HFF-Myc (cell line): ENCODE measurements at regions not wholly inside any gene's neighbourhood (a gene's known extent, or its start where the extent isn't known, plus 50 kb on each side); places are given as distances from the start of the nearest gene placed in this dataset.

Source experiments
- DNase-seq: peaks from one replicate; pipeline ENCODE4 v3.0.0-alpha.2; 2011; ENCODE audit warnings: low read depth; ENCODE audit errors: extremely low read depth
- H3K4me3 ChIP-seq: replicated peaks from 2 replicates; pipeline ENCODE4 v1.5.1; 2011; ENCODE audit warnings: low read depth, mild to moderate bottlenecking, control low read depth, low read length
- TF ChIP-seq, protein P1 (sequence below): IDR thresholded peaks from 2 replicates; pipeline ENCODE4 v1.5.1; 2012; ENCODE audit warnings: mild to moderate bottlenecking, low read depth, low read length, control low read depth; ENCODE audit errors: missing control alignments

DNA sequence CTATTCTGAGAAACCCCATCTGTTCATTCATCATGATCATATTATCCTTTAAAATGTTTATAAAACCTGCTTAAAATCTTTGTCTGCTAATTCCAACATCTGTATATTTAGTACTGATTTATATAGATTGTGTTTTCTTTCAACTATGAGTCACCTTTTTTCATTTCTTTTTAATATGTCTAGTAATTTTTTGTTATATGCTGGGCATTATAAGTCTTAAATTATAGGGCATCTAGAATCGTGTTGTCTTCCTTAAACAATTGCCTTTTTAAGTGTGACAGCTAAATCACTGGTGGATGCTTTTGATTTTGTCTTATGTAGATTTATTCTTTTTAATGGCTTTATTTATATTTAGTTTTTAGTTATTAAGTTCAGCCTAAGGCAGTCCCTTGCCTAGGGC, 323.4 kb upstream of the THRB start:
- TF ChIP-seq, protein P1, sequence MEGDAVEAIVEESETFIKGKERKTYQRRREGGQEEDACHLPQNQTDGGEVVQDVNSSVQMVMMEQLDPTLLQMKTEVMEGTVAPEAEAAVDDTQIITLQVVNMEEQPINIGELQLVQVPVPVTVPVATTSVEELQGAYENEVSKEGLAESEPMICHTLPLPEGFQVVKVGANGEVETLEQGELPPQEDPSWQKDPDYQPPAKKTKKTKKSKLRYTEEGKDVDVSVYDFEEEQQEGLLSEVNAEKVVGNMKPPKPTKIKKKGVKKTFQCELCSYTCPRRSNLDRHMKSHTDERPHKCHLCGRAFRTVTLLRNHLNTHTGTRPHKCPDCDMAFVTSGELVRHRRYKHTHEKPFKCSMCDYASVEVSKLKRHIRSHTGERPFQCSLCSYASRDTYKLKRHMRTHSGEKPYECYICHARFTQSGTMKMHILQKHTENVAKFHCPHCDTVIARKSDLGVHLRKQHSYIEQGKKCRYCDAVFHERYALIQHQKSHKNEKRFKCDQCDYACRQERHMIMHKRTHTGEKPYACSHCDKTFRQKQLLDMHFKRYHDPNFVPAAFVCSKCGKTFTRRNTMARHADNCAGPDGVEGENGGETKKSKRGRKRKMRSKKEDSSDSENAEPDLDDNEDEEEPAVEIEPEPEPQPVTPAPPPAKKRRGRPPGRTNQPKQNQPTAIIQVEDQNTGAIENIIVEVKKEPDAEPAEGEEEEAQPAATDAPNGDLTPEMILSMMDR = no peak
- DNase-seq = no peak
- H3K4me3 ChIP-seq = no peak overlapping the region

DNA sequence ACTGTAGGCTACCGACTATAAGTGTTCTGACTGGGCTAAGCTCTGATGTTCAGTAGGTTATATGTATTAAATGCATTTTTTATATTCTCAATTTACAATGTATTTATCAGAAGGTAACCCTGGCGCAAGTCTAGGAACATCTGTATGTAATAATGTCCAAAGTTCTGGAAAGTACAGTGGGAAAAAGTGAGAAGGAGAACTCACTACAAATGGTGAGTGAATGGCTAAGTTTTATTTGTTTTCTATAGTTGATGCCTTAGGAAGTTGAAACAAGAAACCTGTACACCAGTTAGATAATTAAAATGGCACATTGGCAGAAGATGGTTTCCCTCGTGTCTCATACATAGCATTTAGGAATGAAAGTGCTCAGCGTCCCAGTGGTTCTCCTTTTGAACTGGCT, 333.4 kb upstream of the THRB start:
- TF ChIP-seq, protein P1 = no peak
- no peak for DNase-seq
- no peak overlapping the region for H3K4me3 ChIP-seq

DNA sequence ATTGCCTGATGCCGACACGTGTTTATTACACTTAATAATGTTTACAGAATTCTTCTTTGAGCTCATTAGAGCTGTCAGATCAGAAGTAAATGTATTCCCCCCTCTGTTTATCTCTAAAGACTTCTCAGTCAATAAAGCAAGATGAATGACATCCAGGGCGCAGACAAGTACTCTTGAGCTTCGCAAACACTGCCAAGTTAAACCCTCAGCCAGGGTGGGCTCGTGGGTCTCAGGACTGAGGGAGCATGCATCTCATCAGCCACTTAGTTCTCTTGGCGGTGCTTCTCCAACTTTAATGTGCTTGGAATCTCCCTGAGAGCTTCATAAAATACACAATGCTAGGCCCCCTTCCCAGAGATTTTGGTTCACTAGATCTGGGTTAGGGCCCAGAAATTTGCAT, 333.9 kb upstream of the THRB start:
- no peak overlapping the region for H3K4me3 ChIP-seq
- DNase-seq = no peak
- TF ChIP-seq, protein P1 = no peak

DNA sequence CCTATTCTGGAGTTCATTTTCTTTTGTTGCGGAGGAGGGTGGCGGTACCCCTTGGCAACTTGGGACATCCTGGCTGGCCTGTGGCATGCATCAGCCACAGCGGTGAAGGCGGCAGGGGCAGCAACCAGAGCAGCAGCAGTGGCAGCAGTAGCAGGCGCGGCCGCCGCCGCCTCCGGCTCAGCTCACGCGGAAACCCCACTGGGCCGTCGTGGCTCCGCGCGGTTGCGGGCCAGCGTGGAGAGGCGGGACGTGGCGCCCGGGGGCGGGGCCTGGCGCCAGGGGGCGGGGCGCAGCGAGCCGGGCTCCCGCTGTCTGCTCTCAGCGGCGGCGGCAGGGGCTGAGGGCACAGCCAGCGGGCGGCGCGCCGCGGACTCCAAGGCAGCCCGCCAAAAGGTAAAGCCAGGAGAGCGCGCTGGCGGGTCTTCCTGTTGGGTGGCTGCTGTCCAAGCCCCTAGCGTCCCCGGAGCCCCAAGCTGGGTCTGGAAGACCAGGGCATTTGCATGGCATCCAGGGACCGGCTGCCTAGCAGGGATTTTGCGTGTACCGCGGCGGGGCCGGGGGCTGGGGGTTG, 334.4 kb upstream of the THRB start:
- no peak for DNase-seq
- TF ChIP-seq, protein P1 = no peak
- no peak overlapping the region for H3K4me3 ChIP-seq

DNA sequence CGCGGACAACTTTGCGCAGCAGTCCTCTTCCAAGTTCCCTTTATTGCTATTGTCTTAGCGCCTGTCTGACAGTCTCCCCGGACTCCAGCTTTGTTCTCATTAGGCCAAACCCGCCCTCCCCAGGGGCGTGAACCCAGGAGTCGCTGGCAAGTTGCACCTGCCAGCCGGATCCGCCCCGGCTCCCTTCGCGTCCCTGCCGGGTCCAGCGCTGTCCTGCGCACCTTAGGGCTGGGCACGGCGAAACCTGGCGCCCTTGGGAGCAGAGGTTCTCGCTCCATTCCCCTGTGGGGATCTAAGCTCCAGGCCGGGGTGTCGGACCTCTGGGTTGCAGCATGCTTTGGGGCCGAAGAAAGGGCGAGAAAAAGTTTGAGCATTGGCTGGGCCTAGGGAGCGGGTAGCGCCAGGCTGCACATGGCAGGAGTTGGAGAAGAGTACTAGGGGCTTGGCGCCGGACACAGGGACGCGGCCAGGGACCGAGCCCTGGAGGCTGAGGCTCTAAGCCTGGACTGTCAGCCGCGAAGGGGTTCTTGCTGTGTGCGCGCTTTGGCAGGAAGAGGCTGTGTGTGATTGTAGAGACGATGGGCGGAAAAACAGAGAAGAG, 335.1 kb upstream of the THRB start:
- H3K4me3 ChIP-seq = 0 out of 2 replicates have a peak overlapping the region, but pooled peaks have one; percentile 5
- TF ChIP-seq, protein P1 = no peak
- DNase-seq = no peak

DNA sequence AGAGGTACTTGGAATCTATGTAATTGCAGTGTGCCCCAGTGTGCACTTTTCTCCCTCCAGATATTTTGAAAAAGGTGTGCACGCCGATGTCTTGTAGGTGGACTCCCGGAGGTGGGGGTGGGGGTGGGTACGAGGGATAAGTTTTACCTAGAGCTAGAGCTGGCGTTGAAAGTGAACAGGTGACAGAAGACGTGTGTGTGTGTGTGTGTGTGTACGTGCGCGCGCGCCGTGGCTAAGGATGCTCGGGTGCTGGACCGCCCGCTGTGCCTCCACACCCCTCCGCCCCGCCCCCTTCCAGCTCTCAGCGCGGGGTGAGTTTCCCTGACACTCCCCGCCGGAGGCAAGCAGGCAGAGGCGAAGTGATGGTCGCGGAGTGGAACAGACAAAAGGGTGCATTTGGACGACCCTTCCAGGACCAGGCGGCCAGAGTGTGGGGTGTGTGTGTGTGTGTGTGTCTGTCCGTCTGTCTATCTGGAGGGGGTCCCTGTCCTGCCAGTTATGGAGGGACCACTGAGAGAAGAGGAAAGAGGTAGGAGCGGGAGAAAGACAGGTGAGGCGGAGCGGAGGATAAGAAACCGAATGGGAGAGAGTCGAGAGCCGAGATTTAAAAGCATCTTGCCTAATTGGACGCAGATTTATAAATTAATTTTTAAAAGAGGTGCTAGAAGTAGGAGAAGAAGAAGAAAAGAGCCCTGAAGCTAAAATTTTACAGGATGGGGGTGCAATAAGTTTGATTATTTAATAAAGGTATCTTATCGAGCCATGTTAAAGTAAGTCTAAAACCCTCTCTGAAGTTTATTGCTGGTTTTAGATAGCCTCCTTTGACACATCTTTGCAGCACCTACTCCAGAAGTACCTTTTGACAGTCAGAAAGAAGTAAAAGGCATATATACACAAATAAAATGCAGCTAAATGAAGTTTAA, 335.8 kb upstream of the THRB start:
- no peak for DNase-seq
- TF ChIP-seq, protein P1 = no peak
- no peak overlapping the region for H3K4me3 ChIP-seq
